ENCODE measurements at regions not wholly inside any gene's neighbourhood (a gene's known extent, or its start where the extent isn't known, plus 50 kb on each side); places are given as distances from the start of the nearest gene placed in this dataset.
"Not testable (repeated sequence)": the region's sequence is repeated elsewhere in the genome, so short reads cannot be mapped to it uniquely, and the experiment has no call there.

DNA sequence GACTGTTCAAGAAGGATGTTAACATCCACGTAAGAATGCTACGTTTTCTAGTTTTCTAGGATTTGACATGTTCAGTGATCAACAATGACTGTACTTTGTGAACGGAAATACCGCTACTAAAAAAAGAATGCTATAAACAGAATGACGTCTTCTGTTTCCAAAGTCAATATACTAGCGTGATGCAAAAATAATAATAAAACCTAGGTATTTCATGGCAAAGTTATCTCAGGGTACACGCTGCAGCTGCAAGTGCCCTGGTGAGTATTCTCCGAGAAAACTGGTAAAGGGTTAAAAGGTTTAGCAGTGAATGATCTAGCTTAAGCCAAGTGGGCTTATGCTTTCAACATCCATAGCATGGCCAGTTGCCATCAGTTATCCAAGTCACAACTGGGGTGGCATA lies 653.3 kb upstream of the PFKP start:
- no peak for DNase-seq

- DNase-seq = no peak
These were observed 657.3 kb upstream of the PFKP start for GRCh38 chr10:2410049-2410448.

GRCh38 chr10:2401459-2401858 lies 664.1 kb upstream of the ADARB2 start:
- no peak for DNase-seq

DNA sequence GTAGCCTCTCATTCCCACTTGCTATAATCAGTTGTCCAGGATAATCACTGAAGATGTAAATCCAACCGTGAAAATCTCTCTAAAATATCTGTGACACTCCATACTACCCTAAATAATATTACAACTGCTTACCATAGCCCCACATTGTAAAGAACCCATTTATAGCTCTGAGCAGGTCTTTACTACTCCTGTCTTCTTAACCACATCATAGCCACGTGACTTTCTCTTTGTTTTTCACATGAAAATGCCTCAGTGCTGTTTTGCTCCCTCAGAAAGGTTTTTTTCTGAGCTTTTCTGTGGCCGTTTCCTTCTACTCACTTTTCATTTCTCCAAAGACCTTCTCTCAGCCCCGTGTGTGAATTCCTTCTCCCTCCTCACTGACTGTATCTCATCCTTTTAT lies 662.2 kb upstream of the ADARB2 start:
- no peak for DNase-seq

GRCh38 chr10:2392145-2392812 lies 655.0 kb upstream of the ADARB2 start:
- DNase-seq = no peak

DNA sequence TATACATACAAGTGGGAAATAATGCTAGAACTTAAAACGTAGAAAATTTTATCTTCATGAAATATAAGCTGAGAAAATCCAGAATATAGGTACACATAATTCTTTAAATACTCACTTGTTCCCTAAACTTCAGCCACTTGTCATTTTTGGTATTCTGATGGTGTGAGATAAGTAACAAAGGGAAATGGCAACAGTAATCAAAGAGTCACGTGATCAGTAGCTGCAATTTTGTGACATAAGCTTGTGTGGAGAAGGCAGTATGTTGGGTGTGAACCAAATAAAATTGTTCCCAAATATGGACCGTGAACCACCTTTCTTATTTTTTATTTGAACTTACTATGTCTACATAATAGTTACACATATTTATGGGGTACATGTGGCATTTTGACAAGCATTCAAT lies 650.3 kb upstream of the ADARB2 start:
- no peak for DNase-seq

DNA sequence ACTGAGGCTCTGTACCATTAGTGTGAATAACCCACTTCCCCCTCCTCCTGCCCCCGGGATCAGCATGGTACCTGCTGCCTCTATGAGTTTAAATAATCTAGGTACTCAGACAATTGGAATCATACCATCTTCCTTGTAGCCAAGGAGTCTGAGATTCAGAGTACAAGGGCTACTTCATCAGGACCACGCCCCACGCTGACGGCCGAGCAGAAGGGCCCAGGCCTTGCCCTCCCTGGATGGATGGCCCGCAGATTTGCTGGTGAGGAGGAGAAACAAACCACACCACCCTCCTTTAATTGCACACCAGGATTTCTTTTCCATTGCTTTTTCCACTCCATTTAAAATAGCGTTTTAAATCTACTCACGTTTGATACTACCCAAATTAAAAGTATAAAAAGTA lies 649.9 kb upstream of the ADARB2 start:
- no peak for DNase-seq

DNA sequence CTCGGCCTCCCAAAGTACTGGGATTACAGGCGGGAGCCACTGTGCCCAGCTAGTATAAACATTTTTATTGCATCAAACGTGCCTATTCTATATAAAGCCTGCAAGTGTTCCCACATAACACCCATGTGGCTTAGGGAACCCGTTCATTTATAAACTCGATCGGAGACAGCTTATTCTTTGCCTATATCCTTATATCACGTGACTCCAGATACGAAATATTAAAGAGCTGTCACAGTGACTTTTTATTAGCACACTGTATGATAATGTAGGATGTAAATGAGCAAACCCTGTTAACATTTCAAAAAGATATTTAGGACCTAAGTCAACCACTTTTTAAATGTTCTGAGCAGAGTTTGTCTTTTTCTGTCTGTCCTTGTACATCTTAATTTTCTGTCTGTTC lies 642.9 kb upstream of the ADARB2 start:
- no peak for DNase-seq

DNA sequence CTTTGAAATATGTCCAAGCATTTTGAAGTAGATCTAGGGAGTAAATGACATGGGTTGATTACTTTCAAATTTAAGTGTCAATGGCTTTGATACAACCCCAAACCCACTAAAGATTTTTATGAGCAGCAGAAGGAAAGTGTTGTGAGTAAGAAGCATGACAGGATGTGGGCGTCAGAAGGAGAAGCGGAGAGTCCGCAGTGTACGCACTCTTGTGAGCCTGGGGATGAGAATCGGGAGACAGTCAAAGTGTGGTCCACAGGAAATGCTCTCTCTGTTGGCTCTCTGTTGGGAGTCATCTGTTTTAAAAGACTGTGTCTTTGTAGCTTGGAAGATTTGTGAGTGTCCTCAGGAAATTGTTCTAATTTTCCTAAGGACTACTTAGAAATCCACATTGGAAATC lies 629.8 kb upstream of the ADARB2 start:
- DNase-seq = no peak

GRCh38 chr10:2366264-2366931 lies 629.1 kb upstream of the ADARB2 start:
- no peak for DNase-seq

DNA sequence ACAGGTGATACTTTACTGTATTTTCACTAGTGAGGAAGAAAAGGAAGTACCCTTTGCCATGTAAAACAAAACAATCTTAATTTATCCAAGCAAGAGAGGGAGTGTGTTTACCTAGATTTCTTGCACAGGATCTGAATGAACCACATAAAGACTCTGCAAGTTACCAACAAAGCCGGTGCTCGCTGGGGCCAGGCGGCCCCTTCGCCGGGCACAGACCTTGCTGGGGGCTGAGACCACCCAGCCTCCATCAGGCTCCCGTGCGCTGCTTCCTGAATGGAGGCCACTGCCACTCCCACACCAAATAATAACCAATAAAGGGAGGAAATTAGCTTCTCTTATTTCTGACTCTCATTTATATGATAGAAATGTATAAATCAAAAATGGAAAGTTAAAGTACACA lies 625.0 kb upstream of the ADARB2 start:
- no peak for DNase-seq

DNA sequence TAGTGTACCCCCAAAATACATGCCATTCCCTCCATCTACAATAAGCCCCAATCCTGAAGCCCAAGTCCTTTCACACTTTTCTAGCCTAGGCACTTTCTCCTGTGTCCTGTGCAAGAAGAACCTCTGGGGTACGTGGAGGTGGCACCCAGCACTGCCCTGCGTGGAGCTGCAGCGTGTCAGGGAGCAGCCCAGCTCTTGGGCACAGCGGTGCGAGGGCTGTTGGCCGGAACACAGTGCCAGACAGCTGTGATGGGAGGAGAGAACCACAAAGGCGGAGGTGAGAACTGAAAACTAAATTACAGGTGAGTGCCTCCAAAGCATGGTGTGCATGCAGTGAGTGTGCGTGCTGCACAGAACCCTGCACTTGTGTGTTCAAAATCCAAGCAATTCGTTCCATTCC lies 621.3 kb upstream of the ADARB2 start:
- no peak for DNase-seq

DNA sequence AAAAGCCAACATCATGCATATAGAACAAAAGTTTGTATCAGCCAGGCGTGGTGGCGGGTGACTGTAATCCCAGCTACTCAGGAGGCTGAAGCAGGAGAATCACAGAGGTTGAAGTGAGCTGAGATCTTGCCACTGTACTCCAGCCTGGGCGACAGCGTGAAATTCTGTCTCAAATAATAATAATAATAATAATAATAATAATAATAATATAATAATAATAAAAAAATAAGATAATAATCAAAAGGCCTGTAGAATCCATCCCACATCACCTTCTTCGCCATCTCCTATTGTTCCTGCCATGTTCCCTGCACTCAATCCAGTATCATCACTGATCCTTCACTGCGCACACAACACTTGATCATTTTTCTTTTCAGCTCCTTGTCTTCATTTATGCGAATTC lies 619.3 kb upstream of the ADARB2 start:
- no peak for DNase-seq

GRCh38 chr10:2351566-2351965 lies 614.2 kb upstream of the ADARB2 start:
- DNase-seq = no peak

GRCh38 chr10:2342206-2342605 lies 604.9 kb upstream of the ADARB2 start:
- DNase-seq = no peak

DNA sequence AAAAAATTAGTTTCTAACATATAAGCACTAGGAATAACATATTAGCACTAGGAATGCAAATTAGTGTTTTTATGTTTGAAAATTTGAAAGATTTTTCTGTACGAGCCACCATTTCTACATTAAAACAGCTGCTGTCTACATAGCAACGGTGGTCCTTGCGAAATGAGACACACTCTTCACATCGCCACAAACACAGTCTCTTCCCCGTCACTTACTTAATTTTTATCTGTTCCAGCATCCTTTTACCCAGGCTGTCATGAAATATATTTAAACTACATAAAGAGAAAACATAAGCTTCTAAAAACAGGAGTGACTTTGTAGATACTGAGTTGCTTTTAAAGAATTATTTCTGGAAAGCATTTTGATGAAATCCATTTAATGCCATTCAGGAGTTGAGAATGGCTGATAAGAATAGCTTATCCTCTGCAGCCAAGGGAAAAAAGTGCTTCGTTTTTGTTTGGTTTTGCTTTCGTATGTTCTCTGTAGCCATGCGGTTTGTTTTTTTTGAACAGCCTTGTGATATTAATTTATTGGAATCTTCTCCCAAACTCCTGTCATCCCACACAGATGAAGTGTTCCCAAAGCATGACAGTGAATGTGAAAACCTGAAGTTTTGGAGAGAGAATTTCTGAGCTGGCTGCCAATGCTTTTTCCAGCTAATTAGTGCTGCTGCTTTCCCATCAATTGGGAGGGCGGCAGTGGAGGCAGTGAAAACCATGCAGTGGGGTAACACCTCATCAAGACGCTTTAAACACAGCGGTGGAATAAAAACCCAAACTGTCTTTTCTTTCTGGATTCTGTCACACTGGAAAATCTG lies 603.7 kb upstream of the ADARB2 start:
- DNase-seq = no peak

GRCh38 chr10:2335626-2336025 lies 598.3 kb upstream of the ADARB2 start:
- no peak for DNase-seq

- DNase-seq = no peak
These were observed 597.2 kb upstream of the ADARB2 start for GRCh38 chr10:2334575-2334974.

- no peak for DNase-seq
These were observed 591.8 kb upstream of the ADARB2 start for GRCh38 chr10:2329082-2329481.

DNA sequence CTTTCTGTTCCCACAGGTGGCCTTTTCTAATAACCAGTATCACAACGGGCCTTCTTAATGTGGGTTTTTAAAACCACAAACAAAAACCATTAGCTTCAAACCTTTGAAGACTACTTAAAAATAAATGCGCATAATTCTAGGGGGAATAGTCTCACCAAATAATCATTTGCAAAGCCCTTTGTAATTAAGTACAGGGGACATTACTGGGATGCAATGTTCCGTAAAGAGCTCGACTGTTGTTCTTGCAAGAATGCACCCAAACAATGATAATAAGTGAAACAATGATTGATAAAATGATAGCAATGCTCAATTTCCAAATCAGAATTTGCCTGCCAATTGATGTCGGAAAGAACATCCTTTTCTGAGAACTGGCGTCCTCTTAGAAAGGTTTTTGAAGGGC lies 589.1 kb upstream of the ADARB2 start:
- no peak for DNase-seq

DNA sequence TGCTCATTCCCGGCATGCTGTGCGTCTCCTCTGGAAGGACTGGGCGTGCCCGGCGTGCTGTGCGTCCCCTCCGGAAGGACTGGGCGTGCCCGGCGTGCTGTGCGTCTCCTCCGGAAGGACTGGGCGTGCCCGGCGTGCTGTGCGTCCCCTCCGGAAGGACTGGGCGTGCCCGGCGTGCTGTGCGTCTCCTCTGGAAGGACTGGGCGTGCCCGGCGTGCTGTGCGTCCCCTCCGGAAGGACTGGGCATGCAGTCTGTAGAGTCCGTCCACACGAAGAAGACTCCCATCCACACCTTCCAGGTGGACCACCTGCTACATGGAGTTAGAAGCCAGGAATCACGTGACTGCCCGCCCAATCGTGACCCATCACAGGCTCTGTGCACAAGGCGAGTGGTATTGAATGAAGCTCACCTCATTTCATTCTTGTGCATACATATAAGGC lies 577.7 kb upstream of the ADARB2 start:
- DNase-seq = not testable (repeated sequence)

GRCh38 chr10:2306081-2306480 lies 568.8 kb upstream of the ADARB2 start:
- DNase-seq = no peak

GRCh38 chr10:2303169-2303568 lies 565.8 kb upstream of the ADARB2 start:
- DNase-seq = no peak

DNA sequence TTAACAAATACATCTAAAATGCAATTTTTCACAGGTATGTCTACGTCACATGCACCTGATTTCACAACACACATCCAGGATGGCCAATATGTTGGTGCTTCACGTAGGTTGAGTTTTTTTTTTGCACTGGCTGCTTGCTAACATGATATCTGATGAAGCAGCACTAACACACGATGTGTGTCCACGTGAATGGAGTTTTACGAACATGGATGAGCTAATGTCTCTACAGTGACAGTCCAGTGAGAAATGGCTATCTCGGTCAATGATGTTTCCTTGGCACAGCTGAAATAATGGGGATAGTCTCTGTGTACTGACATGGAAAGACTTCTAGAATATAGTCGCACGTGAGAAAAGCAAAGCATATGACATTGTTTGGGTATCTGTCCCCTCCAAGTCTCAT lies 563.9 kb upstream of the ADARB2 start:
- DNase-seq = no peak
